ENCODE measurements at regions not wholly inside any gene's neighbourhood (a gene's known extent, or its start where the extent isn't known, plus 50 kb on each side); places are given as distances from the start of the nearest gene placed in this dataset.

- TF ChIP-seq CTCF (IDR thresholded peaks at IDR 0.05) (no peak), POLR2A (IDR thresholded peaks at IDR 0.05) (no peak), EP300 (IDR thresholded peaks at IDR 0.05) (no peak), POLR2AphosphoS5 (IDR thresholded peaks at IDR 0.05) (no peak)
These were observed 92.0 kb upstream of the GALNT2 start for GRCh38 chr1:229975047-229975446.

Data from stomach (tissue), 4 donors.